SIG-M5 (cell line): ENCODE measurements at regions not wholly inside any gene's neighbourhood (a gene's known extent, or its start where the extent isn't known, plus 50 kb on each side); places are given as distances from the start of the nearest gene placed in this dataset.
"Not testable (repeated sequence)": the region's sequence is repeated elsewhere in the genome, so short reads cannot be mapped to it uniquely, and the experiment has no call there.

ENCODE experiments used
- DNase-seq: peaks from one replicate; lab custom pipeline; 2025; lab: John Stamatoyannopoulos, UW

DNA sequence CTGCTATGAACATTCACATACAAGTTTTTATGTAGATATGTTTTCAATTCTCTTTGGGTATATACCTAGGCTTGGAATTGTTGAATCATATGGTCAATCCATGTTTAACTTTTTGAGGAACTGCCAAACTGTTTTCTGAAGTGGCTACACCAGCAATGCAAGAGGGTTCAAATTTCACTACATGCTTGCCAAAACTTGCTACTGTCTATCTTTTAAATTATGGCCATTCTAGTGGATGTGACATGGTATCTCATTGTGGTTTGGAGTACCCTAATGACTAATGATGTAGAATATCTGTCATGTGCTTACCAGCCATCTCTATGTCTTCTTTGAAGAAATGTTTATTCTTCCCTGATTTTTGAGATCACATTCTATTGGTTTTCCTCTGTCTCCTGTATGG, 860.3 kb downstream of the DIAPH3 start:
- no peak for DNase-seq

DNA sequence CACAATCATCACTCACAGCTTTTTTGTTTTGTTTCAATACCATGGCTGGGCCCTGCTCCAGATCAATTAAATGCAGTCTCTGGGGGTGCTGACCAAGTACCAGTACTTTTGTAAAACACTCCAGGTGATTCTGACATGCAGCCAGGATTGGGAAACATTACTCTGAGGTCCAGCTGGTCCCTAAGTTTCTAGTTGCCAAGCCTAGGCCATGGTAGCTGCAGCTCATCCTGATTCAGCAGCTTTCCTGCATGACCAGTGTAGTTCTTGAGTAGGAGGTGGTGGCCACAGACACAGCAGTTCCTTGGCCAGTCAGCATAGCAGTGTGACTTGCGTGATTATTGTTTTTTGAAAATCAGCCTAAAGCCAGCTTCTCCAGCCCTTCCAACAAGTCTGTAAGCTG, 859.1 kb downstream of the DIAPH3 start:
- DNase-seq, result no peak

DNA sequence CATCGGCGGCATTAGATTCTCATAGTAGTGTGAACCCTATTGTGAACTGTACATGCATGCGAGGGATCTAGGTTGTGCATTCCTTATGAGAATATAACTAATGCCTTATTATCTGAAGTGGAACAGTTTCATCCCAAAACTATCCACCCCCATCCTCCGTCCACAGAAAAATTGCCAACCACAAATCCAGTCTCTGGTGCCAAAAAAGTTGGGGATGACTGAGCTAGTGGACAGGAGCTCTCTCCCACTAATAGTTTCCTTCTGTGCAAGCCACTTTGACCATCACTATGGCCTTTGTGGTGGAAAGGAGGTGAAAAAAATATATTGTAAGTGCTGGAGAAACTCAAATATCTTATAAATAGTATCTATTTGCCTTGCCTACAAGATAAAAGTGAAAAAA, 857.8 kb downstream of the DIAPH3 start:
- no peak for DNase-seq

DNA sequence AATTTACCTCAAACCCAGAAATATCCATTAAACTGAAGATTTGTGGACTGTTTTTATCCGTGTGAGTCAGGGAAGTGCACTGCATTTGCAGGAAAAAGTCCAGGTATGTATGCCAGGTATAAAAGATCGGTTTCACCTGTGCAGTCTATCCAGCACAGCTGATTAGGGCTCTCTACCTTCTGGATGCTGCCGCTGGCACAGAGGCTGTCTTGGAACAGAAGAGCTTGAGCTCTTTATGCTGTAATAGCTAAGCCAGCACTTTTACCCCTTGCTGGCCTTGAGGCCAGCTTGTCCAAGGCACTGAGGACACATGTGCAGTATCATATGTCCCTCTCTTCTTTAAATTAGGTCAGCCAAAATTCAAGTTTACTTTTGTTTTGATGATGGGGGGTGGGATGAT, 851.0 kb downstream of the DIAPH3 start:
- no peak for DNase-seq

DNA sequence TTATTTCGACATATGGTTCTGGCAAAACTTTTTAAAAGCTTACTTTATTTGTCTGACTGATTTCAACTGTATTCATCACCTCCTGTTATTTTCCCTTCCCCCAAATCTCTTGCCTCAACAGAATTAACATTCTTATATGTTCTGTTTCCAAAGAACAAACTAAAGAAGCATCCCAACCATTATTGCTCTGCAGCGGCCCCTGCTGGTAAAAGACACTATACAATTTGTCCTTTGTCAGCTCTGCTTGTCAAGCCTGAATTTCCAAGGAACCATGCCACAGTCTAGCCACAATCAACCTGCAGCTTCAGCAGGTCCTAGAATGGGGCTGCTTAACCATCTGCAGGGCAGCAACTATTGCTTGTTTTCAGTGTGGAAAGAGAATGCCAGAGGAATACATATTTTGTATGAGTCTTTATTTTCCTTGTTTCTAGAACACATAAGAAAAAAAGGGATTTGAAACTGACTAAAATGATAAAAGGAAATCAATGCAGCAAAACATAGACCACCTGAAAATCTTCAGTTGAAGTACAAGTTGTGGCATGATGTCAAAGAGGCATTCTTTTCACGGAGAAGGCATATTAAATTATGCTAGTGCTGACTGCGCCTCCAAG, 845.3 kb downstream of the DIAPH3 start:
- DNase-seq, result no peak

DNA sequence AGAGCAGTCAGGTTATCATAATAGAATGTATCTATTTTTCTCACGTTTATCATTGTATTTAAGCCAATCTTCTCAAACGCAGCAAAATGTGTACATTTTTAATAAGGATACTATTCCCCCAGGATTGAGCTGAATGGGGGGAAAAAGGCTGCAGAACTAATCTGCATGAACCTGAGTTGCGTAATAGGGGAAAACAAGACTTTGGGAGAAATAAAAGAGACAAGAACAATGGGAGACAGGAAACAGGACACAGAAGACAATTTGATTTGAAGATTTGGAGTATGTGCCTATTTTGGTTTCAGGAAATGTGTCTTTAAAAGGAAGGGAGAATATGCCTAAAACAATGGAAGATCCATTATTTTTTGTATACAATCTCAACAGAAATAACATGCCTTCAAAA, 844.5 kb downstream of the DIAPH3 start:
- DNase-seq, result no peak

DNA sequence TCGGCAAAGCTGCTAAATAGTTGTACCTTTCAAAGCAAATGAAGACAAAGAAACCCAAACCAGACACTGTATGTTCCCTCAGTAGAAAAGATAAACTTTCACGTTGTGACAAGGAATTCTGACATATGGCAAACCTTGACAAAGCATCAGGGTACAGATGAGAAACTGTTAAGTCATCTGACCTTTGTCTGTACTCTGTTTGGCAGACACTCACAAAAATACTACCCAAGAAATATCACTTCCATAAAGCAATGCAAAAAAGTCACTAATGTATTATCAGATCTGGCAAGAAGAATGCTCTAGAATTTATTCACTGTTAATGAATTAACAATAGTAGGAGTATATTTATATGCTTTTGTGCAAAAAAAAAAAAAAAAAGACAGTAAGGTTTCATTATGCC, 843.7 kb downstream of the DIAPH3 start:
- no peak for DNase-seq

DNA sequence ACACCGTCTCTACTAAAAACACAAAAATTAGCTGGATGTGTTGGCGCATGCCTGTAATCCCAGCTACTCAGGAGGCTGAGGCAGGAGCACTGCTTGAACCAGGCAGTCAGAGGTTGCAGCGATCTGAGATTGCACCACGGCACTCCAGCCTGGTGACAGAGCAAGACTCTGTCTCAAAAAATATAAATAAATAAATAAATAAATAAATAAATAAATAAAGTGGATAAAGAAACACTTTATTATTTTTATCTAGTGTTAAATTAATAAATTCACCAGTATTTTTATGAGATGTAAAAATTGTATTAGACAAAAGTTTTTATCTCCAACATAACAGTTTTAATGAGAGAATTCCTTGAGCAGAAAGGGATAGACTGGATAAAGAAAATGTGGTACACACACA, 839.3 kb downstream of the DIAPH3 start:
- DNase-seq, result not testable (repeated sequence)

DNA sequence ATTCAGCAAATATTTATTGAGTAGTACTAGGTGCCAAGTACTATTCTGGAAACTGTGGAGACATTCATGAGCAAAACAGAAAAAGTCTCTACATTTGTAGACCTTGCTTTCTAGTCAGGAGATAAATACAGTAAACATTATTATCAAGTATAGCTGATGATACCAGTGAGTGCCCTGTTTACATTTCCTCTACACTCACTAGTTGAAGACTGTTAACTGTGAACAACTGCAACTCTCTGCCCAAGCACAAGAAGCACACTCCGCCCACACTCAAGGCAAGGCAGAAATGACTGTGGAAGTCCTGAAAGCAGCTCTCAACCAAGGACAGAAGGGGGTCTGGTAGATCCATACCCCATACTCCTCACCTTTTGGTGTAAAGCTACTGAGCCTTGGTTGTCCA, 837.0 kb downstream of the DIAPH3 start:
- no peak for DNase-seq

DNA sequence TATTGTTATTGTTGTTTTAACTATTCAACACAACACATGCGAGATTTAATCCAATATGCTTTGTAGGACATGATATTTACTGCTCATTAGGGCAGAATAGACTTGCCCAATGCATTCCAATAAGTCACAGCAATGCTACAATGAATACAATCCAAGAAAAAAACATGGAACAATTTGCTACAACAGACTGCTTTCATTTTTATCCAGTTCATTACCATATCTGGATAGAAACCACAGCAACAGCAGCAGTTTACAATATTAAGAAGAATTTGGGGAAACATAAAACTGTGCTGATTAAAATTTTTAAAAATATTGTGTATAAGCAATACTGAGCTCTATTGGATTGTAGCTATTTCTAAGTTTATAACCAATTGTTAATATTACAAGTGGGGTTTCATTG, 833.0 kb downstream of the DIAPH3 start:
- DNase-seq, result no peak

DNA sequence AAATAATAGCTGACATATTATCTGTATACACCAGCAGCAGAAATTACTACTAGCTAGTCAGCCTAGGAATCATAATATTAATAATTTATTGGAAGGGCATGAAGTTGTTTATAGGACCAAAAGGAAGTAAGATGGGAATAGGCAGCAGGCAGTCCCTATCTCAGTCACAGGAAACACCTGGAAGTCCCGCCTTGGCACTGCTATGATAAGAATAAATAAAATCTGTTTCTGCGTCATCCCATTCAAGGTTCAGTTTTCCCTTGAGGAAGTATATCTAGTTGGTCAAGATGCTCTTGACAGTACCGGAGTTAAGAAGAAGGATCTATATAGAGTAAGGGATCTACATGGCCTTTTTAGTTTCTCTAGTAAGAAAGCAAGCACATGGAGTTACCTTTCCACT, 830.8 kb downstream of the DIAPH3 start:
- no peak for DNase-seq

DNA sequence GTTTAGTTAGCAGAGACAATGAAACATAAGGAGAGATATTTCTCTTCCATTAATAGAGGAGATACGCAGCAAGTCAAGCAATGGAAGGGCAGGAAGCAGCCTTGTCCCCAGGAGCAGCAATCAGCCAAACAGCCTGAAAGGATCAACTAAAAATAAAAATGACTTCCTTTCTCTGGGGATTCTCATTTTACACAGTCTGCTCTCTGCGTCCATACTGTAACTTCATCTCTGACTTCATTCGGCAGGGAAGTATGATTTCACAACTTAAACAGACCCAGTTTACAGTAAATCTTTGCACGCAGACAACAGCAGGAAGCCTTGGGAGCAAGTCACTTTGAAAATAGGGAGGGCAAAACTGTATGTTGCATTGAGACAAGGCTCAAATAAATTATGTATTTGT, 826.7 kb downstream of the DIAPH3 start:
- no peak for DNase-seq

DNA sequence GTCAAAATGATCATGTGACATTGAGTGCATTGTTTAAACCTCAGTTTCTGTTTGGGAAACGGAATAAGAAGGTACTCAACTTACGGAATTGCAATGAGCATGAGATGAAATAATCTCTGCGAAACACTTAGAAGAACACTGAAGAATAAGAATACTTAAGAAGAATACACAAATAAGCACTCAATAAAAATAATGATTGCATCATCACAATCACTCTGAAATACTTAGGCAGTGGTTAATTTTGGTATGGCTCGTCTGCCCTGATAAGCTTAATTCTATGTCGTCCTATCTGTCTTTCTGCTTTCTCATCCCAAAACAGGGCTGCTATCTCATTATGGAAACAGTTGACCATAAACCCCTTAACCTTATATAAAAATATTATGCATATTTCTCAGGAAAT, 823.6 kb downstream of the DIAPH3 start:
- DNase-seq, result no peak

DNA sequence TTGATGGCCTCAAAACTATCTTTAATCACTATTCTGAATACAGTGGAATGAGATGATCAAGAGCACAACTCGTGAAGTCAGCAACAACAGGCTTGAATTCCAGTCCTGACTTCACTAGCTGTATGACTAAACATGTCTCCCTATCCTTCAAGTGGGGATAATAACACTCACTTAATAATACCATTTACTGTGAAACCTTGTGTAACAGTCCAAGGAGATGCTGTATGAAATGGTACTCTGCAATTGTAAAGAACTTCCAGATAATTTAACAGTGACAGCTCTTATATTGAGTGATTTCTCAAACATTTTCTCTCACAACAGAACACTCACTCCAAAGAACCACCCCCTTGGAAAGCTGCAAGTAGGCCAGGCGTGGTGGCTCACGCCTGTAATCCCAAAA, 823.1 kb downstream of the DIAPH3 start:
- DNase-seq, result no peak

DNA sequence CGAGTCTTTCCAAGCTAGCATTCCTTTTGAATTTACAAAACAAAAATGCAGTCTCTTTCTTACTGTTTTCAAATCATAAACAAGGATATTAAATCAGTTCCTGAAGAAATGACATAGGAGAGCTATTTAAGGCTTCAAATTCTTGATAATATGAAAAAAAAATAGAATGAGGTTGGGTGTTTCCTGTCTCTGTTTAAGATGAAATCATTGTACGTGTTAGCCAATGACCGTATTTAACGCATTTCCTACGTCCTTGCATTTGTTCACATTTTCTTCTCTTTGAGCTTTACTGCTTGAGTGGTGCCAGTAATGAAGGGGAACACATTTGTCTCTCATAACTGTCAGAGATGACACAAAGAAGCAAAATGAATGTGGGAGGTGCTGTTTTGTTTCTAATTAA, 821.3 kb downstream of the DIAPH3 start:
- DNase-seq, result no peak

DNA sequence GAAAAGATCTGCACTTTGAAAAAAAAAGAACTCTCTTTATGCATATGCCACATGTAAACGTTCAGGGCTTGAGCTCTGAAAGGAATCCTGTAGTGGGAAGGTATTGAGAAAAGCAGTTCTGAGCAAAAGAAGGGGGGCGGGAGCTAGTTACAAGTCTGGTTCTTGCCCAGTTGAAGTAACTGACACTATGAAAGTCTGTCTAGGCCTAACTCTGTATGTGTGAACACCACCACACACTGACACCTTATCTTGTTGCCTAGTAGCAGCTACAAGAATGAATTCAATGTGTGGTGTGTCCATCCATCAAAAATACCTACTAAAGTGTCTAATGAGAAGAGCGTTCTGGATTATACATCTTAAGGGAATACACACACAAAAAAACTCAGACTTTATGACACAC, 820.6 kb downstream of the DIAPH3 start:
- DNase-seq, result no peak

DNA sequence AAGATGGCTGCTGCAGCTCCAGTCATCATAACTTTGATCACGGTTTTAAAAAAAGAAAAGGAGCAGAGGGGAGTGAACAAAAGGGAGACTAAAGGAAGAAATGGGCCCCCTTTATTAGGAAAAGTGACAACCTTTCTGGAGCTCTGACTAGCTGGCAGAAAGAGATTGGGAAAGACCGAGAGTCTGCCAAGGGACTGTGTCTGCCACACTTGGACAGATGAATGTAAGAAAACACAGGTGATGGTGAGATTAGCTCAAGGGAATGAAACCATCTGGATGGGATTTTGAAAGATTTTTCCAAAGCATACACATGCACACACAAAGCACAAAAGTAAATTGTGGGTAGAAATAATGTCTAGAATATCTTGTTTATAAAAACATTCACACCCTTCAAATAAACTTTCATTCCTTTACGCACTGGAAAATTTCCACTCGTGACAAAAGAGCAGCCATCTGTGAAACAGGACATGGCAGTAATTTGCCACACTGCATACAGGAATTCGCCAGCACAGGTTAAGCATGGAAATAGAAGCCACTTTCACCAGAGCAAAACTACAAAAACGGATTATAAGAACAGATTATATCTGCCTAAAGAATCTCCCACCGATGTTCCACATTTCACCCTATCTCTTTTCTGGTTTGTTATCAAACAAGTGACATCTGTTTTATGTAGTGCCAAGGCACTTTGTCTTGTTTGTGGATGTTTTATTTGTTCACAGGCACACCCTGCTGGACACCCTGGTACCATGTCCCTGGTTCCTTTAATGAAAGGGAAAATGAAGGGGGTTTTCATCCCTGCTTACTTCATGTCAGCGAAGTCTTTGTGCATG, 819.5 kb downstream of the DIAPH3 start:
- no peak for DNase-seq

DNA sequence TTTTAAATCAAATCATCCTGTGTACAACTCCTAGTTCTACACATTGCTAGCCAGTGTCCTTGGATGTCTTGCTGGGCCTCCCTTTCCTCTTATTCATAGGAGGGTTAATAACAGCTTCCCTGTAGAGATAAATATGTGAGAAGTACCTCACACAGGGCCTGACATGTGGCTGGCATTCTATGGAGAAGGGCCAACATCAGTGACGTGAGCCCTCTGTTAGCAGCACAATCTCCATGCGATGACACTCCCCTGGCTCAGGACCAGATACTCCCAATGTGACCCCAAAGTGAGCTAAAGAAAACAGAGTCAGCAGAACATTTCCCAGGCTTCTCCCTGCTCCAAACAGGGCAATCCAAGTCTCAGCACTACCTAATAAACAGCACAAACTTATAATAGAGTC, 818.4 kb downstream of the DIAPH3 start:
- no peak for DNase-seq

DNA sequence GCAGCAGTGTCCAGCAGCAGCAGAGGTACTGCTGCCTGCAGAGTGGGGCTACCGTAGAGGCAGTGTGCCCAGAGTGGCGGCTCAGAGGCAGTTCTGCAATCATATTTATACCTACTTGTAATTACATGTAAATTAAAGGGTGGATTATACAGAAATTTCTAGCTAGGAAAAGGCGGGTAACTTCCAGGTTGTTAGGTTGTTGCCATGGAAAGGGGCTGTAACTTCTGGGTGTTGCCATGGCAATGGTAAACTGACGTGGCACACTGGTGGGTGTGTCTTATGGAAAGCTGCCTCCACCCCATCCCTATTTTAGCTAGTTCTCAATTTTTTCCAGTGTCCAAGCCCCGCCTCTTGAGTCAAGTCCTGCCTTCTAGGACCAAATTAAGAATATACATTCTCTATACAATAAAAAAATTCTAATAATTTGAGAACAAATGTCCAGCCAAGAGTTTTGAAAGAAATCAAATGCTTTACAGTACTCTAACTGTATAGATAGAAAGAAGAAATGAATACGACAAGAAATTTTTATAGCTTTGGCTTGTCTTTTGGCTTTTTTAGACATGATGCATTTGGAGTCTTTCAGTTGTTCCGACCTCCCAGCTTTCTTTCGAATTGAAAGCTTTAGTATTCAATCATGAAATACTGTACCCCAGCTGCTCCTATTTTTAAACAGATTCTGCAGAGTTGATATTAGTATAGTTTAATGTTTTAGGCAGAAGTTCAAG, 816.6 kb downstream of the DIAPH3 start:
- DNase-seq, result no peak

DNA sequence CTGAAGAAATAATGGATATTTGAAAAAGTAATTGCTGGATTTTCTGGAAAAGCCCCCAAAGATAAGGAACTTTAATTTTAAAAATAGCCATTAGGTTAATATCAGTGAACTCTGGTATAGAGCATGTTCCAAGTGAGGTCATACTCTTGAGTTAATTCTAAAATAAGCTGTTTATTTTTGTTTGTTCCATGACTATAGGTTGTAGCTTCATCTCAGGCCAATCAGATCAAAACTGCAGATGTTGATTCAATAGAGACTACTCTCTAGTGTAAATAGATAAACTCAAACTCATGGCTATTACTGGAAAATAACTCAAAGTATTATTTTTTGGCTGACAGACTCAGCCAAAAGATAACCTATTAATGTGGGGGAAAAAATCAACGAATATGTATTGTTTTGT, 815.1 kb downstream of the DIAPH3 start:
- DNase-seq, result no peak

DNA sequence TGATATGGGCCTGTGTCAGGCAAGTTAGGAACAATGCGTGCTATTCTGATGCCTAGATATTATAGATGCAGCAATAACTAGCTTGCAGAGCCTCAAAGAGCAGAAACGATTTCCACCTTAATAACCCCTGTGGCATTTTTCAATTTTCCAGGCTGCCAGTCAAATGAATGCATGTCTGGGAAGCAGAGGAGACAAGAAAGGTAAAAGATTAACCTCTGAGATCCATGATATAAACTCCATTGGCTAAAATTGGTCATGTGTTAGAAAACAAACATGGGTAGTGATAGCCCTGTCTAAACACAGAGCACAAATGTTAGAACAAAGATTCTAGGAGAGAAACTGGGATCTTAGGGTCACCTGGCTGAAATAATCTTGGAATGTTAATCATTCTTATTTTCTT, 811.1 kb downstream of the DIAPH3 start:
- DNase-seq, result no peak

DNA sequence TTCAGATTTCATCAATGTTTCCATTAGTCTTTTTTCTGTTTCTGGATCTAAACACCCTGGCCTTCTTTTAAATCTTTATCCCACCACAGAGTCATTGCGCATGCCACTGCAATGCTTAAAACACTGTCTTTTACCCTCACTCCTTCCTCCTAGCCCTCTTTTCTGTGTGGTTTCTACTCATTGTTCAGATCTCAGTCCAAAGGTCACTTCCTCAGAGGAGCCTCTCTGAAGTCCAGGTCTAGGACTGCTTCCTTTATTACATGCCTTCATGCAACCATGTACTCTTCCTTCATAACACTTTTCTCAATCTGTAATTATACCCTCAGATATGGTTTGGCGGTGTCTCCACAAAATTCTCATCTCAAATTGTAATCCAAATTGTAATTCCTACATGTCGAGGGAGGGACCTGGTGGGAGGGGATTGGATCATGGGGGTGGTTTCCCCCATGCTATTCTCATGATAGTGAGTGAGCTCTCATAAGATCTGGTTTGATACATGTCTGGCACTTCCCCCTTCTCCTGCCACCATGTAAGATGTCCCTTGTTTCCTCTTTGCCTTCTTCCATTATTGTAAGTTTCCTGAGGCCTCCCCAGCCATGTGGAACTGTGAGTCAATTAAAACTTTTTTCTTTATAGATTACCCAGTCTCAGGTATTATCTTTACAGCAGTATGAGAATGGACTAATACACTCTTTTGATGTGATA, 808.9 kb downstream of the DIAPH3 start:
- no peak for DNase-seq

DNA sequence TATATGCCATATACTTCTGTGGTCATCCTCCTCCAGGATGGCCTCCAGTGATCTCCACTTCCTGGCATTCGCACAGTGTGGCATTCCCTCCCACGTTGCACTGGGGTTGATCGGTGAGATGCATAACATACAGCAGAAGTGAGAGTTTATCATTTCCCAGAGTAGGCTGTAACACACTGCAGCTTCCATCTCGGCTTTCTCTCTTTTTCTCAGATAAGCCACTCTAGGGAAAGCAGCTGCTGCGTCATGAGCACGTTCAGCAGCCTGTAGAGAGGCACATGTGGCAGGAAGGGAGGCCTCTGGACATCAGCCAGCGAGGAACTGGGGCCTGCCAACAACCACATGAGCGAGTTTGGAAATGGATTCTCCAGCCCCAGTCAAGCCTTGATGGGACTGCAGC, 807.1 kb downstream of the DIAPH3 start:
- DNase-seq, result no peak
